ENCODE measurements at regions not wholly inside any gene's neighbourhood (a gene's known extent, or its start where the extent isn't known, plus 50 kb on each side); places are given as distances from the start of the nearest gene placed in this dataset.
"Not testable (repeated sequence)": the region's sequence is repeated elsewhere in the genome, so short reads cannot be mapped to it uniquely, and the experiment has no call there.

DNA sequence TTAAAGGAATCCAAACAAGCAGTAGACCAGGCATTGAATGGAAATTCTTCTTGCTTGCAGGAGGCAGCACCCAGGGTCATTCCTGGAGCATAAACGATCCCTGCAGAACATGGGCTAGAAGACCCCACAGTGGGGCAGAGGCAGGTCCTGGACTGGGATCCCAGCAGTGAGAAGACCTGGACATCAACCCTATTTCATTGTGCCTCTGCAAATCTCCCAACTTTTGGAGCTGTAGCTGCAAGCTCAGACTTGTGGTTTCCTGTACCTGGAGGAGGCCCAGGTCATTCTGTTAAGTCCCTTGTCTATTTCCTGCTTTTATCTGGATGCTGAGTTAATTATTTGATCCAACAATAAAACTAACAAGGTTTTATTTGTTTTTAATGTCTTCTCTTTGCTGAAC lies 61.7 kb downstream of the CALM1 start:
- POLR2A ChIA-PET, result no interaction called here
- no peaks in the 10 kb centered on the region for H3K36me3 ChIP-seq (ENCODE audit: control insufficient read depth, insufficient read depth, low read length)
- DNase-seq (ENCODE audit: low read depth), result no peak
- peaks cover 2% of the 10 kb centered on the region; the same call in 1 of the 2 replicates for H3K27me3 ChIP-seq (ENCODE audit: control insufficient read depth, insufficient read depth, low read length)
- H3K4me3 ChIP-seq (ENCODE audit: low read depth, low read length), result no peak overlapping the region
- CTCF ChIA-PET, result interaction anchor here (1.4 kb wide), 2 partner anchors 9 to 28 kb away, joined by 3 to 4 read pairs; no protein-coding TSS in a partner anchor
- TF ChIP-seq, protein P1, sequence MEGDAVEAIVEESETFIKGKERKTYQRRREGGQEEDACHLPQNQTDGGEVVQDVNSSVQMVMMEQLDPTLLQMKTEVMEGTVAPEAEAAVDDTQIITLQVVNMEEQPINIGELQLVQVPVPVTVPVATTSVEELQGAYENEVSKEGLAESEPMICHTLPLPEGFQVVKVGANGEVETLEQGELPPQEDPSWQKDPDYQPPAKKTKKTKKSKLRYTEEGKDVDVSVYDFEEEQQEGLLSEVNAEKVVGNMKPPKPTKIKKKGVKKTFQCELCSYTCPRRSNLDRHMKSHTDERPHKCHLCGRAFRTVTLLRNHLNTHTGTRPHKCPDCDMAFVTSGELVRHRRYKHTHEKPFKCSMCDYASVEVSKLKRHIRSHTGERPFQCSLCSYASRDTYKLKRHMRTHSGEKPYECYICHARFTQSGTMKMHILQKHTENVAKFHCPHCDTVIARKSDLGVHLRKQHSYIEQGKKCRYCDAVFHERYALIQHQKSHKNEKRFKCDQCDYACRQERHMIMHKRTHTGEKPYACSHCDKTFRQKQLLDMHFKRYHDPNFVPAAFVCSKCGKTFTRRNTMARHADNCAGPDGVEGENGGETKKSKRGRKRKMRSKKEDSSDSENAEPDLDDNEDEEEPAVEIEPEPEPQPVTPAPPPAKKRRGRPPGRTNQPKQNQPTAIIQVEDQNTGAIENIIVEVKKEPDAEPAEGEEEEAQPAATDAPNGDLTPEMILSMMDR (IDR thresholded peaks at IDR 0.05; ENCODE audit: insufficient read depth, low read depth, low read length), result no peak

DNA sequence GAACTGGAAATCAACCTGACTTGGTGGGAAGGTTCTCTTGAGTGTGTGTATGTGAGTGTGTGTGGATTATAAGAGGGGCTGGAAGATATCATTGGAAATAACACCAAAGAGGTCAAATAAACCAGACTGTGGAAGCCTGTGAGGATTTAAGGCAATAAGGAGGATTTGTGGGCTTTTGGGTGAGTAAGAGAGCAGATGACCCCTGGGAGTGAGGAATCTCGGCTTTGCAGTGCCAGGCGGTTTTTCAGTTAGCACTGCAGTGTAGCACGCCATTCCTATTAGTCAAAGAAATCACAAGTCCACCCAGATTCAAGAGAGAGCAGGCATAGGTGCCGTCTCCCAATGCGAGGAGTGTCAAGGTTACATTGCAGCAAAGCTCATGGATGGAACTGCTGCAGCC lies 63.3 kb downstream of the CALM1 start:
- TF ChIP-seq, protein P1 (IDR thresholded peaks at IDR 0.05; ENCODE audit: insufficient read depth, low read depth, low read length), result no peak
- no peak for DNase-seq (ENCODE audit: low read depth)
- peaks cover 5% of the 10 kb centered on the region for H3K27me3 ChIP-seq (ENCODE audit: control insufficient read depth, insufficient read depth, low read length)
- POLR2A ChIA-PET, result no interaction called here
- H3K4me3 ChIP-seq (ENCODE audit: low read depth, low read length), result no peak overlapping the region
- CTCF ChIA-PET, result no interaction called here
- no peaks in the 10 kb centered on the region for H3K36me3 ChIP-seq (ENCODE audit: control insufficient read depth, insufficient read depth, low read length)

DNA sequence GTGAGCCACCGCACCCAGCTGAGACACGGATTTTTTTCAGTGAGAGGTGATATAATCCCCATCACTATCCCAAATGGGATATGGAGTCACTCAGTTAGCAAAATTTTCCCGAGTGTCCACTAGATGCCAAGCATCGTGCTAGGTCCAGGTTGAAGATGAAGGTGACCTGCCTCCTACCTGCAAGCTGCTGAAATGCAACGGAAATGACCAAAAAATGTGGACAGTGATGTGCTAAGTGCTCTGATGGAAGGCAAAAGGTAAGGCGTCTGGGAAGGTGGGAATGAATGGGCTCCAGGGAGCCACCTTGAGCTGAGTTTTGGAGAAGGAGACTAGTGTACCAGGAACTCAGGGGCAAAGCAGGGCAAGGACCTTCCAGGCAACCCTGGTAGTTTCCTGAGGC lies 64.6 kb downstream of the CALM1 start:
- ChIA-PET POLR2A (no interaction called here), CTCF (interaction anchor here (1.0 kb wide), 1 partner anchor 62 kb away, joined by 3 read pairs; no protein-coding TSS in a partner anchor)
- peaks cover 2% of the 10 kb centered on the region for H3K27me3 ChIP-seq (ENCODE audit: control insufficient read depth, insufficient read depth, low read length)
- DNase-seq (ENCODE audit: low read depth), result no peak
- no peak overlapping the region for H3K4me3 ChIP-seq (ENCODE audit: low read depth, low read length)
- no peaks in the 10 kb centered on the region for H3K36me3 ChIP-seq (ENCODE audit: control insufficient read depth, insufficient read depth, low read length)
- TF ChIP-seq, protein P1 (IDR thresholded peaks at IDR 0.05; ENCODE audit: insufficient read depth, low read depth, low read length), result no peak

DNA sequence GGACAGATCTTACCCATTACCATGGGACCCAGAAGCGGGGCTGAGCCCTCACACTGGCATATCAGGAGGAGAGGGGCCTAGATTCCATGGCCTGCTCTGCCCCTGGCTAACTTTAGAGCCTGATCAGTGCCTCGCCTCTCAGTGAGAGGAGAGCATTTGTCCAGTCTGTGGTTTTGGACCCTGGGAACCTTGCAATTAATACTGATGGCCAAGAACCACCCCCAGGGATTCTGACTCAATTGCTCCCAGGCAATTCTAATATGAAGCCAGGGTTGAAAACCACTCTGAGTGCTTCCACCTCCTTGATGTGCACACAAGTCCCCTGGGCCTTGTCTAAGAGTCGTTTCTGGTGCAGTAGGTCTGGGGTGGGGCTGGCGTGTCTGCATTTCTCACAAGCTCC lies 67.7 kb downstream of the CALM1 start:
- ChIA-PET POLR2A (no interaction called here), CTCF (no interaction called here)
- Histone ChIP-seq H3K4me3 (ENCODE audit: low read depth, low read length) (no peak overlapping the region), H3K27me3 (ENCODE audit: control insufficient read depth, insufficient read depth, low read length) (peaks cover 2% of the 10 kb centered on the region; the same call in 1 of the 2 replicates), H3K36me3 (ENCODE audit: control insufficient read depth, insufficient read depth, low read length) (no peaks in the 10 kb centered on the region)
- TF ChIP-seq, protein P1 (IDR thresholded peaks at IDR 0.05; ENCODE audit: insufficient read depth, low read depth, low read length), result no peak
- DNase-seq (ENCODE audit: low read depth), result no peak

DNA sequence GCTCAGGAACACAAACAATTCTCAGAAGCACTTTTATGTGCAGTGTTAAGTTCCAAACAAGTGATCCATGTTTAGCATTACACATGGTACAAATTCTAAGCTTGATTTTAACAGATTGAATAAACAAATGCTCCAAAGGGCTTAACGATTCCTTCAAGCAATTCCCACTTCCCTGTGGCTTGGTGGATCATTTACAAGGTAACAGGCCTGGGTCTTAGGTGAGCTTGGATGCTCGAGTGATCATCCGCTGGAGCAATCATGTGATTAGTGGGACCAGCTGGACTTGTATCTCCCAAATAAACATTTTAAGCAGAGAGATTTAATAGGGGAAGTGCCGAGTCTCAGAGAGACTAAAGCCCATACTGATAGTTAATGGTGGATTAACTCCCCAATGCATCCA lies 70.7 kb downstream of the CALM1 start:
- Histone ChIP-seq H3K27me3 (ENCODE audit: control insufficient read depth, insufficient read depth, low read length) (peaks cover 2% of the 10 kb centered on the region; the same call in 1 of the 2 replicates), H3K4me3 (ENCODE audit: low read depth, low read length) (no peak overlapping the region), H3K36me3 (ENCODE audit: control insufficient read depth, insufficient read depth, low read length) (no peaks in the 10 kb centered on the region)
- TF ChIP-seq, protein P1 (IDR thresholded peaks at IDR 0.05; ENCODE audit: insufficient read depth, low read depth, low read length), result no peak
- CTCF ChIA-PET, result interaction anchor here (0.8 kb wide), 1 partner anchor 36 kb away, joined by 3 read pairs; no protein-coding TSS in a partner anchor
- DNase-seq (ENCODE audit: low read depth), result no peak
- POLR2A ChIA-PET, result no interaction called here

DNA sequence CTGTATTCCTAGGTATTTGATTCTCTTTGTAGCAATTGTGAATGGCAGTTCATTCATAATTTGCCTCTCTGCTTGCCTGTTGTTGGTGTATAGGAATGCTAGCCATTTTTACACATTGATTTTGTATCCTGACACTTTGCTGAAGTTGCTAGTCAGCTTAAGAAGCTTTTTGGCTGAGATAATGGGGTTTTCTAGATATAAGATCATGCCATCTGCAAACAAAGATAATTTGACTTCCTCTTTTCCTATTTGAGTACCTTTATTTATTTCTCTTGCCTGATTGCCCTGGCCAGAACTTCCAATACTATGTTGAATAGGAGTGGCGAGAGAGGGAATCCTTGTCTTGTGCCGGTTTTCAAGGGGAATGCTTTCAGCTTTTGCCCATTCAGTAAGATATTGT lies 72.6 kb downstream of the CALM1 start:
- H3K27me3 ChIP-seq (ENCODE audit: control insufficient read depth, insufficient read depth, low read length); H3K4me3 ChIP-seq (ENCODE audit: low read depth, low read length); CTCF ChIA-PET; DNase-seq (ENCODE audit: low read depth); H3K36me3 ChIP-seq (ENCODE audit: control insufficient read depth, insufficient read depth, low read length); POLR2A ChIA-PET: not testable (repeated sequence)

All from BJ (cell line).